Astrocyte of the spinal cord (primary cell): ENCODE measurements at regions not wholly inside any gene's neighbourhood (a gene's known extent, or its start where the extent isn't known, plus 50 kb on each side); places are given as distances from the start of the nearest gene placed in this dataset.
"Not testable (repeated sequence)": the region's sequence is repeated elsewhere in the genome, so short reads cannot be mapped to it uniquely, and the experiment has no call there.

Experiments used
- DNase-seq: peaks from one replicate; pipeline ENCODE4 v3.0.0; 2011; ENCODE audit warnings: low read depth, low spot score
- H3K4me3 ChIP-seq: 2 replicates; pipeline ENCODE4 v1.5.1; 2011; ENCODE audit warnings: low read depth, mild to moderate bottlenecking, low read length, moderate library complexity
- in situ Hi-C: cut with HindIII; loops from 2 replicates; pipeline ENCODE4 v1.10.0; 2017; ENCODE audit warnings: low sequenced_read_pairs

DNA sequence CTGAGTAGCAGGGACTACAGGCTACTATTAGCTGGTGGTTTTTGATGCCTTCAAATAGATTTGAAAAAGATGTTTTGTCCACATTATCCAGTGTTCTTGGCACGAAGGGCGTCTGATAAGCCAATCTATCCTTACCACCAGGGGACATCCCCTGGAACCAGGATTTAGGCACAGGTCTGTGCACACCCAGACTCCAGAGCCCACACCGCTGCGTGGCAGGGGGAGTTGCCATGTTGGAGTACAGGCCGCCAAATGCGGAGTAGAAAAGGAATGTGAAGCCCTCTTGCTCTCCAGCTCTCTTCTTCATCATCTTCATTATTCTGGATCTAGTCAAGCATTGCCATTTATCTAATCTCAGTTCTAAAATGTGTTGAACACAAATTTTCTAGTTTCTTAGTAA is 54.3 kb downstream of the RNU1-4 start:
- in situ Hi-C loops, DNase-seq, H3K4me3 ChIP-seq: not testable (repeated sequence)

DNA sequence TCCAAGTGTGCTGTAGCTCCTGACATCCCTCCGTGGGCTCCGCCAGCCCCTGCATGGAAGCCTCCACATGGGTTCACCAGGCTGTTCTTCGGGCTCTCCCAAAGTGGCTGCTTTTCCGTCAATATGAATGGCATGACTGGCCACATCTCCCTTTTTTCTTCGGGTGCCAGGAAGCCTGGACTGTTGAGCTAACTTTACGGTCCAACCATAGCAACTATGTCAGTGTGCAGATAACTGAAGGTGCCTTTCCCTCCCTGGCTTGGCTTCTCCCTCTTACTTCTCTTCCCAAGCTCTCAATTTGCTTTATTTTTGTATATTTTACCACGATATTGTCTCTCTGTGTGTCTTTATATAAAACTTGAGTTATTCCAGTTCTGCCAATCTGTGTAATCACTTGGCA is 54.8 kb downstream of the RNU1-4 start:
- H3K4me3 ChIP-seq, DNase-seq, in situ Hi-C loops: not testable (repeated sequence)

- in situ Hi-C loops, H3K4me3 ChIP-seq, DNase-seq: not testable (repeated sequence)
Observed at GRCh38 chr1:16796179-16796578, 55.9 kb downstream of the RNU1-4 start.

DNA sequence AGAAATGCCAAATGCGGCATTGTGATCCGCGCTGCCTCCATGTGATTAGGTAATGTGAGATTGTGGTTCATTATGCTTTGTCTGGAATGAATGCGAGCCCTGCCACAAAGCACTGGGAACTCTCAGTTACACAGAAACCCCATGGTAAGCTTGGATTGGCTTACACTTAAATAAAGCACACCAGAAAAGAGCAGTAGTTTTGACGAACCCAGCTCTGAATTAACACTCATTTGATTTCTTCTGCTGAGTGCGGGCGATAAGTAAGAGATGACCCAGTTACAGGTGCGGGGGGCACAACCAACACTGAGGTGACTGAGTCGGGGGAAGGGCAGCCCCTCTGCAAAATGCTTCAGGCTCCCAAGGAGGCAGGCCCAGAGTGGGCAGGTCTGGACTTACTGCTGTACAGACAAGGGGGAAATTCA is 56.3 kb downstream of the RNU1-4 start:
- in situ Hi-C loops, H3K4me3 ChIP-seq: not testable (repeated sequence)
- DNase-seq = peak; percentile 38

DNA sequence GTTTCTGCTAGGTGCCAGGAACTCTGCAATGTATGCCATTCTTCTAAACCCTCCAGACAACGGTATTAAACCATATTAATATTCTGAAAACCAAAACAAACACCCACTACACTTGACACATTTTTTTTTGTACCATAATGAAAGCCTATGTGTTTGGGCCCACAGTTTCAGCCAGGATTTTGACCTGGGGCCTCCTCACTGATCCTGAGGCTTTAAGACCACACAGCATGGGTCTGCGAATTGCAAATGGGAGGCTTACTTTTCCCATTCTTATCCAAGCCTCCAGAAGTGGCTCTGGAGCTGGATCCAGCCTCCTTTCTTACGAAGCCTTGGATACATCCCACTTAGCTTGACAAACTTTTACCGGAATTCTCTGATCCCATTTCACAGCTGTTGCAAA is 56.7 kb downstream of the RNU1-4 start:
- in situ Hi-C loops, DNase-seq: not testable (repeated sequence)

GRCh38 chr1:16798050-16798449 is 57.7 kb downstream of the RNU1-4 start:
- in situ Hi-C loops, DNase-seq, H3K4me3 ChIP-seq: not testable (repeated sequence)

More for the DNA sequence above, 56.7 kb downstream of the RNU1-4 start:
- not testable (repeated sequence) for H3K4me3 ChIP-seq
